Upper lobe of right lung (tissue), 1 donor: ENCODE measurements at regions not wholly inside any gene's neighbourhood (a gene's known extent, or its start where the extent isn't known, plus 50 kb on each side); places are given as distances from the start of the nearest gene placed in this dataset.

Source experiments
- ATAC-seq: fragments of 200-7000 bp; cut with Tn5 transposase; one replicate; pipeline ENCODE4 v1.9.1; 2020; ENCODE audit warnings: mild to moderate bottlenecking, moderate library complexity
- DNase-seq: peaks from one replicate; pipeline ENCODE4 v3.0.0-alpha.2; 2020
- H3K27ac ChIP-seq: fragments of 200-600 bp; one replicate; pipeline ENCODE4 v1.8.0; 2022
- H3K27me3 ChIP-seq: fragments of 200-600 bp; one replicate; pipeline ENCODE4 v1.8.0; 2022; ENCODE audit warnings: mild to moderate bottlenecking
- H3K36me3 ChIP-seq: fragments of 200-600 bp; one replicate; pipeline ENCODE4 v1.8.0; 2022
- H3K4me1 ChIP-seq: fragments of 200-600 bp; one replicate; pipeline ENCODE4 v1.8.0; 2022
- H3K4me3 ChIP-seq: fragments of 200-600 bp; one replicate; pipeline ENCODE4 v1.8.0; 2022; ENCODE audit warnings: mild to moderate bottlenecking
- H3K9me3 ChIP-seq: fragments of 200-600 bp; one replicate; pipeline ENCODE4 v1.8.0; 2022
- intact Hi-C: fragments of 100-400 bp; cut with DNase I; formaldehyde crosslinking; loops from one replicate; pipeline ENCODE4 v1.11.0; 2022
- TF ChIP-seq, protein P1 (sequence below): fragments of 200-600 bp; IDR thresholded peaks from one replicate; pipeline ENCODE4 v1.8.0; 2022; ENCODE audit warnings: antibody characterized with exemption
- donor health status: DM: no; HTN: yes; CAD: no; lungs with severe emphysema.

DNA sequence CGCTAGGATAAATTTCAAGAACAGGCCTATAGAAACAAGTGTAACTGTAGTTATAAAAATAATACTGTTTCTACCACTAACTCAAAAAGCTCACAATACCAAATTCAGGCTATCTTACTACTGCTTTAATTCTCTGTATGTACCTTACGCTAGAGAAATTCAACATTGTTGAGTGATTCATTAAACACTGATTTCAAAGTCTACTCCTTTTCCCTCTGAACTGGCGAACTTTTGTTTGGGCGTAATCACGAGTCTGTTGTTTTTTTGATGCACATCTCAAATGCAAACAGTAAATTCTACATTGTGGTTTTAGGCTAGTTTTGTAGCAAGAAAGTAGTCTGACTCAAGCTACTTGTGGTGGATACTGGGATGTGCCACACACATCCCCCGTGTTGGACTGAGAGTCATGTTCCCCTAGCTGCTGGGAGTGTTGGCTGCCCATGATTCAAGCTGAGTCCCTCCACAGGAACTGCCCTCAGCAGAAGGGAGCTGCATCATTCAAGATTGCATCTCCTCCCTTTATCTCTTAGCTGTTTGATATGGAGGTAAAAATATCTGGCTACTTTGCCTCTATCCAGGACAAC, 406.1 kb downstream of the RAPGEF2 start:
- no peaks in the 10 kb centered on the region for H3K4me1 ChIP-seq
- TF ChIP-seq, protein P1, sequence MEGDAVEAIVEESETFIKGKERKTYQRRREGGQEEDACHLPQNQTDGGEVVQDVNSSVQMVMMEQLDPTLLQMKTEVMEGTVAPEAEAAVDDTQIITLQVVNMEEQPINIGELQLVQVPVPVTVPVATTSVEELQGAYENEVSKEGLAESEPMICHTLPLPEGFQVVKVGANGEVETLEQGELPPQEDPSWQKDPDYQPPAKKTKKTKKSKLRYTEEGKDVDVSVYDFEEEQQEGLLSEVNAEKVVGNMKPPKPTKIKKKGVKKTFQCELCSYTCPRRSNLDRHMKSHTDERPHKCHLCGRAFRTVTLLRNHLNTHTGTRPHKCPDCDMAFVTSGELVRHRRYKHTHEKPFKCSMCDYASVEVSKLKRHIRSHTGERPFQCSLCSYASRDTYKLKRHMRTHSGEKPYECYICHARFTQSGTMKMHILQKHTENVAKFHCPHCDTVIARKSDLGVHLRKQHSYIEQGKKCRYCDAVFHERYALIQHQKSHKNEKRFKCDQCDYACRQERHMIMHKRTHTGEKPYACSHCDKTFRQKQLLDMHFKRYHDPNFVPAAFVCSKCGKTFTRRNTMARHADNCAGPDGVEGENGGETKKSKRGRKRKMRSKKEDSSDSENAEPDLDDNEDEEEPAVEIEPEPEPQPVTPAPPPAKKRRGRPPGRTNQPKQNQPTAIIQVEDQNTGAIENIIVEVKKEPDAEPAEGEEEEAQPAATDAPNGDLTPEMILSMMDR: no peak
- H3K36me3 ChIP-seq: no peaks in the 10 kb centered on the region
- intact Hi-C loops: no loop called here
- no peaks in the 10 kb centered on the region for H3K9me3 ChIP-seq
- H3K4me3 ChIP-seq: no peak overlapping the region
- H3K27ac ChIP-seq: no peak overlapping the region
- ATAC-seq: no peak
- DNase-seq: no peak
- H3K27me3 ChIP-seq: no peaks in the 10 kb centered on the region

DNA sequence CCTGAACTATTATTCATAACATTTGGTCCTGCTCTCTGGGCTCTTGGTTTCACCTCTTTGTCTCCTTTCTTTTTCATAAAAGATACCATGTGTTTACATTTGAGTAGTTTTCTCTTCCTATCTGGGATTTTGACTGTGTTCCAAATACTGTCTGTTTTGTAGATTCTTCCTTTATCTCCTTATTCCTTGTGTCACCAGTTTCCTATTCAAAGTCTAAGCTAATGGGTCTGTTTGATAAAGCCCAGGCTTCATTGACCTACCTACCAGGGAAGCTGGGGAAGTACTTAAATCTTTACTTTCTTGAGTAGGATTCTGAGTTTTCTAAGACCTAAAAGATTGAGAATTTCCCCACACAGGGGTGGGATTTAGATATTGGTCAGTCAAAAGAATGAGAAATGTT, 409.5 kb downstream of the RAPGEF2 start:
- H3K27ac ChIP-seq: no peak overlapping the region

DNA sequence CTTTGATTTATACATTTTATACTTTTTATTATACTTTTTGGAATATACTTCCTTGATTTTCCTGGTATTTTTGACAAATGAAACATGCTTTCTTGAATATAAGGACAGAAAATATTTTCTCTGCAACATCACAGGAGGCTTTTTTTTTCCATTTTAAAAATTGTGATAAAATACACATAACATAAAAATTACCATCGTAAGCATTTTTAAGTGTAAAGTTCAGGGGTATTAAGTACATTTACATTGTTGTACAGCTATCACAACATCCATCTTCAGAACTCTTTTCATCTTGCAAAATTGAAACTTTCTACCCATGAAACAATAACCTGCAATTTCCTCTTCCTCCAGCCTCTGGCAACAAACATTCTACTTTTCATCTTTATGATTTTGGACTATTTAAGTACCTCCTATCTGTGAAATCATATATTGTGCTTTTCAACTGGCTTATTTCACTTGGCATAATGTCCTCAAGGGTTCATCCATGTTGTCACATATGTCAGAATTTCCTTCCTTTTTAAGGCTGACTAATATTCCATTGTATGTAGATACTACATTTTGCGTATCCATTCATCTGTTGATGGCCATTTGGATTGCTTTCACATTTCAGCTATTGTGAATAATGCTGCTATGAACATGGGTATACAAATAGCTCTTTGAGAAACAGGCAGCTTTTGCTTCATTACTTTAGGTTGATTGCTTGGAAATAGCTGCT, 412.6 kb downstream of the RAPGEF2 start:
- no peak for ATAC-seq
- TF ChIP-seq, protein P1: no peak
- DNase-seq: no peak
- Histone ChIP-seq H3K4me3 (no peak overlapping the region), H3K27me3 (no peaks in the 10 kb centered on the region), H3K9me3 (no peaks in the 10 kb centered on the region), H3K27ac (no peak overlapping the region), H3K4me1 (no peaks in the 10 kb centered on the region), H3K36me3 (no peaks in the 10 kb centered on the region)
- intact Hi-C loops: no loop called here

More for the DNA sequence above, 409.5 kb downstream of the RAPGEF2 start:
- intact Hi-C loops: no loop called here
- Histone ChIP-seq H3K9me3 (no peaks in the 10 kb centered on the region), H3K27me3 (no peaks in the 10 kb centered on the region), H3K4me1 (no peaks in the 10 kb centered on the region), H3K36me3 (no peaks in the 10 kb centered on the region), H3K4me3 (no peak overlapping the region)
- ATAC-seq: no peak
- DNase-seq: no peak
- TF ChIP-seq, protein P1: no peak

DNA sequence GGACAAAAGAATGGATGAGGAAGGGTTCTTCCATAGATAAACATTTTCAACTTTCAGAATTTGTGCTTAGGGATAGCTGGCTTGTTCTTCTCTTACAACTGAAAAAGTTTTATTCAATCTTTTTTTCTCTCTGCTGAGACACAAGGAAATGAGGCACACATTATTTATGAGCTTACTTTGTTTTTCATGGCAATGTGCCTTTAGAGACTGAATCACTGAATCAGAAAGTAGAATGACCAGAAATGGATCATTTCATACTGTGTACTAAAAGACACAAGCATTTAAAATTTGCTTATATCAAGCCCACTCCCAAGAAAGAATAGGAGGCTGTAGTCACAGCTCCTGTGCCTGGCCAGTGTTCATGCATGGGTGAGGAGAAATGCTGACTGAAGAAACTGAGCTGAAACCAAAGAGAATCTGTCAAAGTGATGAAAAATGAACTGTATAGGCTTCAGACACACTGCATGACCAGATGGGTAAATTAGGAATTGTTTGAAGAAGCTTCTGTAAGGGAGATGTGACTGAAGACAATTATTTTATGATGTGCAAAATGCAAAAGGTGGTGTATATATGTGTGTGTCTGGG, 413.8 kb downstream of the RAPGEF2 start:
- no peaks in the 10 kb centered on the region for H3K36me3 ChIP-seq
- intact Hi-C loops: no loop called here
- H3K27me3 ChIP-seq: no peaks in the 10 kb centered on the region
- no peaks in the 10 kb centered on the region for H3K4me1 ChIP-seq
- no peak overlapping the region for H3K27ac ChIP-seq
- H3K9me3 ChIP-seq: no peaks in the 10 kb centered on the region
- TF ChIP-seq, protein P1: no peak
- ATAC-seq (no peak), DNase-seq (no peak)
- H3K4me3 ChIP-seq: no peak overlapping the region

DNA sequence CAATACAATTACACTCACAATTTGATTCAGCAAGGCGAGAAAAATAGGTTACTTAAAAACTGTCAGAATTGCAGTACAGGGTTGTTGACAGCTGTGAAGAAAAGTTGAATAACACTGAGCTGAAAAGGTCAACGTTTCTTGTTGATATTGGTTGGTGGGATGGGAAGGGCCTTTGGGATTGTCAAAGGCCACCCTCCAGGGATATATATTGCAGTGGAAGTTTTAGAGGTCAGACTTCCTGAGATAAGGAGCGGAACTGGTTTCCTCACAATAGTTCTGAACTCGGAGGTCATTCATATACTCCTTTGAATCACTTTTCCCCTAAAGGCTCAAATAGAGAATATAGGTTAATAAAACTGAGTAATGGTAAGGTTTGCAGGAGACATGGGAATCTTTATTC, 417.2 kb downstream of the RAPGEF2 start:
- H3K4me1 ChIP-seq: no peaks in the 10 kb centered on the region
- TF ChIP-seq, protein P1: no peak
- DNase-seq (no peak), ATAC-seq (no peak)
- no peaks in the 10 kb centered on the region for H3K36me3 ChIP-seq
- intact Hi-C loops: no loop called here
- no peaks in the 10 kb centered on the region for H3K9me3 ChIP-seq
- H3K27ac ChIP-seq: no peak overlapping the region
- H3K4me3 ChIP-seq: no peak overlapping the region
- H3K27me3 ChIP-seq: no peaks in the 10 kb centered on the region
